ENCODE measurements at regions not wholly inside any gene's neighbourhood (a gene's known extent, or its start where the extent isn't known, plus 50 kb on each side); places are given as distances from the start of the nearest gene placed in this dataset.

DNA sequence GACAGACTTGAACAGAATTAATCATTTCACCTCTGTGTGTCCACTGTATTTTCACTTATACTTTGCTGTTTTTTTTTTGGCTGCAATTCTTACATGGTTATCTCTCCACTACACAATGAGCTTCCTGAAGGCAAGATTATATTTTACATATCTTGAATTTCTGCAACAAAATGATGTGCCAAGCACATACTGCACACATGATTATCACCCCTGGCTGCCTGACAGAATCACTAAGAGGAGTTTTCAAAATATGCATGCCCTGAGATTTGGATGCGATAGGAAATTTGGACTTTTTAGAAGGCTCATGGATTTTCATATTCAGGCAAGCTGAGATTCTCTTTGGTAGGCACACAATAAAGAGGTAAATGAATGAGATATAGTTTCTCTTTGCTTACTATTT lies 1162.1 kb upstream of the IGFBP7 start:
- no peak overlapping the region for H3K27ac ChIP-seq
- TF ChIP-seq, protein P1, sequence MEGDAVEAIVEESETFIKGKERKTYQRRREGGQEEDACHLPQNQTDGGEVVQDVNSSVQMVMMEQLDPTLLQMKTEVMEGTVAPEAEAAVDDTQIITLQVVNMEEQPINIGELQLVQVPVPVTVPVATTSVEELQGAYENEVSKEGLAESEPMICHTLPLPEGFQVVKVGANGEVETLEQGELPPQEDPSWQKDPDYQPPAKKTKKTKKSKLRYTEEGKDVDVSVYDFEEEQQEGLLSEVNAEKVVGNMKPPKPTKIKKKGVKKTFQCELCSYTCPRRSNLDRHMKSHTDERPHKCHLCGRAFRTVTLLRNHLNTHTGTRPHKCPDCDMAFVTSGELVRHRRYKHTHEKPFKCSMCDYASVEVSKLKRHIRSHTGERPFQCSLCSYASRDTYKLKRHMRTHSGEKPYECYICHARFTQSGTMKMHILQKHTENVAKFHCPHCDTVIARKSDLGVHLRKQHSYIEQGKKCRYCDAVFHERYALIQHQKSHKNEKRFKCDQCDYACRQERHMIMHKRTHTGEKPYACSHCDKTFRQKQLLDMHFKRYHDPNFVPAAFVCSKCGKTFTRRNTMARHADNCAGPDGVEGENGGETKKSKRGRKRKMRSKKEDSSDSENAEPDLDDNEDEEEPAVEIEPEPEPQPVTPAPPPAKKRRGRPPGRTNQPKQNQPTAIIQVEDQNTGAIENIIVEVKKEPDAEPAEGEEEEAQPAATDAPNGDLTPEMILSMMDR (conservative IDR thresholded peaks at IDR 0.05; ENCODE audit: low read depth): no peak
- no peak for DNase-seq (ENCODE audit: low spot score)
- POLR2A ChIA-PET (ENCODE audit: low non-redundant PET): no interaction called here
- CTCF ChIA-PET: no interaction called here

- TF ChIP-seq, protein P1 (conservative IDR thresholded peaks at IDR 0.05; ENCODE audit: low read depth): no peak
- no peak for DNase-seq (ENCODE audit: low spot score)
- POLR2A ChIA-PET (ENCODE audit: low non-redundant PET): no interaction called here
- H3K27ac ChIP-seq: no peak overlapping the region
- CTCF ChIA-PET: interaction anchor here (0.6 kb wide), 1 partner anchor 1208 kb away, joined by 3 read pairs; no protein-coding TSS in a partner anchor
Measured at GRCh38 chr4:58265734-58266133, 1155.5 kb upstream of the IGFBP7 start.

DNA sequence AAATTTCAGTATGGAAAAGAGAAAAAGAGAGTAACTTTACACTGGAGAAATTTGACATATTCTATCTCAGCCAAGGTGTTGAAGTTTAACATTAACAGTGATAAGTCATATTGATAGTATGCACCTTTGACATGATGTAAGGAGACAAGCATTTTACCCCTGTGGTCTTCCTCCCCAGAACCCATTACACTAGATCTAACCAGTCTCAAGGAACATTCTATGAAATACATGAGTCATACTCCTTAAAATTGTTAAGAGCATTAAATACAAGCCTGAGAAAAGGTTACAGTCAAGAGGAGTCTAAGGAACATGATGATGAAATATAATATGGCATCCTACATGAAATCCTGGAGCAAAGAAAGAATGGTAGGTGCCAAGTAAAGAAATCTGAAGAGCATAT lies 1151.3 kb upstream of the IGFBP7 start:
- H3K27ac ChIP-seq: no peak overlapping the region
- POLR2A ChIA-PET (ENCODE audit: low non-redundant PET): no interaction called here
- TF ChIP-seq, protein P1 (conservative IDR thresholded peaks at IDR 0.05; ENCODE audit: low read depth): no peak
- CTCF ChIA-PET: interaction anchor here (0.6 kb wide), 1 partner anchor 11 kb away, joined by 3 read pairs; no protein-coding TSS in a partner anchor
- no peak for DNase-seq (ENCODE audit: low spot score)

DNA sequence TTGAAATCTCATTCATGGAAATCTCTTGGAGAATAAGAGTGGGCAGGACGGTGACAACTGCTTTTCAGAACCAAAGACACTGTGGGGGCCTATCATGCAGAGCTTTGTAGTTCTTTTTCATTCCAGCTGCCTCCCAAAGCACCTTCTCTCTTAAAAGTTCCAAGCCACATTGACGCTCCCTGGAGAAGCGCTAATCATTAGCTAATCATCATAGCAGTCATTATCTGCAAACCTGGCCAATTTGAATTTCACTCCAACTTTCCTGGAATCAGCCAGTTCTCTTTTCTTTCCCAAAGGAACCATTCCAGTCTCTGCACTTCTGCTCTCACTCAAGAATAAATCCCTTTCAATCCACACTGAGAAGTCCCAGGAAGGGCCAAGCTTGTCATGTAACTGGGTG lies 1144.1 kb upstream of the IGFBP7 start:
- POLR2A ChIA-PET (ENCODE audit: low non-redundant PET): no interaction called here
- no peak for DNase-seq (ENCODE audit: low spot score)
- TF ChIP-seq, protein P1 (conservative IDR thresholded peaks at IDR 0.05; ENCODE audit: low read depth): no peak
- H3K27ac ChIP-seq: no peak overlapping the region
- CTCF ChIA-PET: no interaction called here

DNA sequence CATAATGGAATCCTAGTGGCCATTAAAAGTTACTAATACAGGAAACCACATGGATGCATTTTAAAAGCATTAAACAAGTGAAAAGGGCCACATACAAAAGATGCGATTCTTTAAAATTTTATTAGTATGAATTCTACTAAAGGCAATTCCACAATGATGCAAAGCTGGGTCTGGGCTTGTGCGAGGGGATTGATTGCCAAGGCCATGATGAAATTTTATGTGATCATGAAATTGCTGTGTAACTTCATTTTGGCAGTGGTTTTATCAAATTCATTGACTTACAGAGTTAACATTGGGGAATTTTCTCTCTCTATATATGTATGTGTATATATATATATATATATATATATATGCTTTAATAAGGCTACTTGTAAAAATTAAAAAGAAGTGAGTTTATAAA lies 1142.5 kb upstream of the IGFBP7 start:
- ChIA-PET POLR2A (ENCODE audit: low non-redundant PET) (no interaction called here), CTCF (no interaction called here)
- no peak for DNase-seq (ENCODE audit: low spot score)
- TF ChIP-seq, protein P1 (conservative IDR thresholded peaks at IDR 0.05; ENCODE audit: low read depth): no peak
- no peak overlapping the region for H3K27ac ChIP-seq

GRCh38 chr4:58247792-58248191 lies 1137.6 kb upstream of the IGFBP7 start:
- CTCF ChIA-PET: no interaction called here
- TF ChIP-seq, protein P1 (conservative IDR thresholded peaks at IDR 0.05; ENCODE audit: low read depth): 0 out of 2 replicates have a peak, but pooled peaks have one; percentile 10
- POLR2A ChIA-PET (ENCODE audit: low non-redundant PET): no interaction called here

DNA sequence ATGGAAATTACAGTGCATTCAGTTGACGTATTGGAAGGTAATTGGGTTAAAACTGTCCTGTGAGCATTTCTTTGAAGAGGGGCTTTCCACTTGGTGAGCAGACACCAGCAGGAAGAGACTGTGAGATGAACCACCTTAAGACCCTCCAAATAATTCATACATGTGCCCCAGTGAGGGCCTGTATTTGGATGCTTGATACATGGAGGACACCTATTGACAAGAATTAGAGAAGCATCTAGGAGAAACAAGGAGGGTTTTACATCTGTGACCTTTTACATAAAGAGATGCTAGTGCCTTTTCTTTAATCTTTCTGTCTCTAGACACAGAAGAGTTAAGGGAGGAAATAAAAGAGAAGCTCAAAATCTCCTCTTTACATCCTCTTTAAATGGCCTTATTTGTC lies 1115.3 kb upstream of the IGFBP7 start:
- TF ChIP-seq, protein P1 (conservative IDR thresholded peaks at IDR 0.05; ENCODE audit: low read depth): no peak
- CTCF ChIA-PET: no interaction called here
- no peak overlapping the region for H3K27ac ChIP-seq
- DNase-seq (ENCODE audit: low spot score): no peak
- POLR2A ChIA-PET (ENCODE audit: low non-redundant PET): no interaction called here

More at GRCh38 chr4:58247792-58248191, 1137.6 kb upstream of the IGFBP7 start:
- H3K27ac ChIP-seq: no peak overlapping the region
- DNase-seq (ENCODE audit: low spot score): peak; percentile 8

Data from RWPE1 (cell line).